Prostate gland (tissue), 2 donors: ENCODE measurements at regions not wholly inside any gene's neighbourhood (a gene's known extent, or its start where the extent isn't known, plus 50 kb on each side); places are given as distances from the start of the nearest gene placed in this dataset.

Experiments
- DNase-seq: peaks from one replicate; pipeline ENCODE4 v3.0.0-alpha.2; 2019; ENCODE audit warnings: low spot score
- H3K27ac ChIP-seq, 2 donors: fragments of 200-600 bp; sonication (generic); 2 replicates each; pipeline ENCODE4 v1.5.1; 2017 to 2019
- H3K27me3 ChIP-seq: fragments of 200-600 bp; sonication (generic); replicated peaks from 2 replicates; pipeline ENCODE4 v1.5.1; 2019; ENCODE audit not compliant: insufficient read depth
- H3K36me3 ChIP-seq, 2 donors: fragments of 200-600 bp; sonication (generic); 1 replicate in 1 of 2; 2 replicates in 1 of 2; pipeline versions ENCODE4 v1.5.1 to v1.8.1; 2017 to 2019
- H3K4me1 ChIP-seq: fragments of 200-600 bp; sonication (generic); replicated peaks from 2 replicates; pipeline ENCODE4 v1.5.1; 2019
- H3K4me3 ChIP-seq, 2 donors: fragments of 200-600 bp; sonication (generic); 2 replicates each; pipeline ENCODE4 v1.5.1; 2017 to 2019
- H3K9me3 ChIP-seq: fragments of 200-600 bp; sonication (generic); 2 replicates; pipeline ENCODE4 v1.5.1; 2017
- POLR2A ChIP-seq: fragments of 450-650 bp; IDR thresholded peaks from one replicate; pipeline ENCODE4 v1.6.1; 2016; ENCODE audit warnings: antibody characterized with exemption, mild to moderate bottlenecking
- POLR2AphosphoS5 ChIP-seq: sonication (generic); formaldehyde crosslinking; IDR thresholded peaks from one replicate; pipeline ENCODE4 v1.6.1; 2017; ENCODE audit warnings: antibody characterized with exemption
- WGBS: methylation state at CpG from one replicate; pipeline ENCODE4 v1.1.5; 2018; 5-methylcytosine and 5-hydroxymethylcytosine counted together
- intact Hi-C: fragments of 100-400 bp; cut with DNase I; formaldehyde crosslinking; loops from one replicate; pipeline ENCODE4 v1.14.2; 2022
- TF ChIP-seq, protein P1 (sequence below), 4 experiments: fragments of 200-600 bp in 2 of 4; fragments of 450-650 bp in 2 of 4; sonication (generic) in 2 of 4; IDR thresholded peaks; 1 replicate in 3 of 4; 2 replicates in 1 of 4; pipeline ENCODE4 v1.5.1; 2016 to 2019; ENCODE audit warnings: antibody characterized with exemption in 4 of 4, mild to moderate bottlenecking in 2 of 4, moderate library complexity in 2 of 4

GRCh38 chr6:97917369-97917768, 634.4 kb upstream of the MMS22L start:
- Histone ChIP-seq H3K9me3 (no peaks in the 10 kb centered on the region), H3K27ac (no peak overlapping the region), H3K36me3 (no peaks in the 10 kb centered on the region), H3K4me1 (no peaks in the 10 kb centered on the region), H3K27me3 (no peaks in the 10 kb centered on the region), H3K4me3 (no peak overlapping the region)
- 95% methylated on average over 1 of the region's 1 CpG for WGBS
- TF ChIP-seq POLR2A (no peak), POLR2AphosphoS5 (no peak)
- TF ChIP-seq, protein P1, sequence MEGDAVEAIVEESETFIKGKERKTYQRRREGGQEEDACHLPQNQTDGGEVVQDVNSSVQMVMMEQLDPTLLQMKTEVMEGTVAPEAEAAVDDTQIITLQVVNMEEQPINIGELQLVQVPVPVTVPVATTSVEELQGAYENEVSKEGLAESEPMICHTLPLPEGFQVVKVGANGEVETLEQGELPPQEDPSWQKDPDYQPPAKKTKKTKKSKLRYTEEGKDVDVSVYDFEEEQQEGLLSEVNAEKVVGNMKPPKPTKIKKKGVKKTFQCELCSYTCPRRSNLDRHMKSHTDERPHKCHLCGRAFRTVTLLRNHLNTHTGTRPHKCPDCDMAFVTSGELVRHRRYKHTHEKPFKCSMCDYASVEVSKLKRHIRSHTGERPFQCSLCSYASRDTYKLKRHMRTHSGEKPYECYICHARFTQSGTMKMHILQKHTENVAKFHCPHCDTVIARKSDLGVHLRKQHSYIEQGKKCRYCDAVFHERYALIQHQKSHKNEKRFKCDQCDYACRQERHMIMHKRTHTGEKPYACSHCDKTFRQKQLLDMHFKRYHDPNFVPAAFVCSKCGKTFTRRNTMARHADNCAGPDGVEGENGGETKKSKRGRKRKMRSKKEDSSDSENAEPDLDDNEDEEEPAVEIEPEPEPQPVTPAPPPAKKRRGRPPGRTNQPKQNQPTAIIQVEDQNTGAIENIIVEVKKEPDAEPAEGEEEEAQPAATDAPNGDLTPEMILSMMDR (IDR thresholded peaks at IDR 0.05), result no peak
- DNase-seq, result no peak
- intact Hi-C loops, result no loop called here

DNA sequence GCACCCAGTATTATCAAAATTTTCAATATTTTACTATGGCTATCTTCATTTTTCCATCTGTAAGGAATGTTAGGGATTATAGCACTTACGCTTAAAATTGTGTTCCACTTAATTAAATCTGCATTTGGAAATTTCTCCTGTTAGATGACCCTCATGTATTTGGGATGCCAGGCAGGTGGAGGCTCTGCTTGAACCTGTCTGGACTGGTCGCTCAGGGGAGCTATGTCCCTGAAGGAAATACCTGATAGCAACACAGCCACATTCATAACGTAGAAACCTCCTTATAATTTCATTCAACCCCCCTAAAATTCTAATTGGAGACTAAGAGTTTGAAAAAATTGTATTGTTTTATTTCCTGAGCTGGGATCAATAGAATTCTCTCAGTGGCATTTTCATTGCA, 636.0 kb upstream of the MMS22L start:
- no peak for TF ChIP-seq POLR2A
- TF ChIP-seq POLR2AphosphoS5, result no peak
- TF ChIP-seq, protein P1 (IDR thresholded peaks at IDR 0.05), result no peak
- WGBS, result 54% methylated on average over 3 of the region's 3 CpGs
- no peak overlapping the region for H3K4me3 ChIP-seq
- H3K4me1 ChIP-seq, result no peaks in the 10 kb centered on the region
- no peaks in the 10 kb centered on the region for H3K9me3 ChIP-seq
- H3K27me3 ChIP-seq, result no peaks in the 10 kb centered on the region
- DNase-seq, result no peak
- H3K36me3 ChIP-seq, result no peaks in the 10 kb centered on the region
- intact Hi-C loops, result no loop called here
- H3K27ac ChIP-seq, result no peak overlapping the region

GRCh38 chr6:97919631-97920030, 636.6 kb upstream of the MMS22L start:
- Histone ChIP-seq H3K9me3 (no peaks in the 10 kb centered on the region), H3K27me3 (no peaks in the 10 kb centered on the region), H3K4me3 (no peak overlapping the region), H3K4me1 (no peaks in the 10 kb centered on the region), H3K27ac (no peak overlapping the region), H3K36me3 (no peaks in the 10 kb centered on the region)
- intact Hi-C loops, result no loop called here
- TF ChIP-seq POLR2A (no peak), POLR2AphosphoS5 (no peak)
- TF ChIP-seq, protein P1 (IDR thresholded peaks at IDR 0.05), result no peak
- no peak for DNase-seq

DNA sequence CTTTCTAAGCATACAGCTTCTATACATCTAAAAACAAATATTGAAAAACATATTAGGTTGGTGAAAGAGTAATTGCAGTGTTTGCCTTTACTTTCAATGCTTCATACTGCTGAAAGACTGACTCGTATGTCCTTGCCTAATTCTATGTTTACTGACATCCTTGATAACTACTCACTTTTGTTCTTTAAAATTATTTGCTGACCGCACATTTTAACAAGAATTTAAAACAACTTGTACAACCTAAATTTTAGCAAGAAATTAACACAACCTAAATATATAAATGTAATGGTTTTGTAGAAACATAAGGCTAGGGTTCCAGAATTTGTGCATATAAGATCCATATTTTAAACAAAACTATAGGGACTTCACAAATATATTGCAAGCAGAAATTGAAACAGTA, 640.2 kb upstream of the MMS22L start:
- no peaks in the 10 kb centered on the region for H3K9me3 ChIP-seq
- H3K27ac ChIP-seq, result no peak overlapping the region
- 57% methylated on average over 2 of the region's 2 CpGs for WGBS
- H3K36me3 ChIP-seq, result no peaks in the 10 kb centered on the region
- TF ChIP-seq POLR2AphosphoS5, result no peak
- TF ChIP-seq, protein P1 (IDR thresholded peaks at IDR 0.05), result no peak
- TF ChIP-seq POLR2A, result no peak
- H3K27me3 ChIP-seq, result no peaks in the 10 kb centered on the region
- intact Hi-C loops, result no loop called here
- H3K4me1 ChIP-seq, result no peaks in the 10 kb centered on the region
- no peak overlapping the region for H3K4me3 ChIP-seq
- DNase-seq, result no peak

DNA sequence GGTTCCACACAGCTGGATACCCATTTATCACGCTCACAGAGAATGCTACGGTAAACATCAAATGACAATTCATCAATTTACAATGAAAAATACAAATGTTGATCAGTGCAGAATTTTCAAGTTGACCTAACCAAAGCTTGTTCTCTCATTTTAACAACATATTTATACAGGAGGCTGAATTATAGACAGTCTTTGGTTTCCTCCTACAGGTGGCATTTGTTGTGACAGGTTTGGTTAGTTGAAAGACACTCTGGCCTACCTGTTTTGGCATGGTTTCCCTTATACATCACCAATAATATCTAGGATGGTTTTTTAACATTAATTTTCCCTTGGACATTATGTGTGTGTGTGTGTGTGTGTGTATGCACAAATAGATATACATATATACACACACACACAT, 642.5 kb upstream of the MMS22L start:
- Histone ChIP-seq H3K36me3 (no peaks in the 10 kb centered on the region), H3K4me1 (no peaks in the 10 kb centered on the region), H3K27me3 (no peaks in the 10 kb centered on the region), H3K4me3 (no peak overlapping the region), H3K9me3 (no peaks in the 10 kb centered on the region), H3K27ac (no peak overlapping the region)
- intact Hi-C loops, result no loop called here
- TF ChIP-seq, protein P1 (IDR thresholded peaks at IDR 0.05), result no peak
- TF ChIP-seq POLR2AphosphoS5, result no peak
- TF ChIP-seq POLR2A, result no peak
- WGBS, result 70% methylated on average over 2 of the region's 2 CpGs
- no peak for DNase-seq
